ENCODE measurements at regions not wholly inside any gene's neighbourhood (a gene's known extent, or its start where the extent isn't known, plus 50 kb on each side); places are given as distances from the start of the nearest gene placed in this dataset.
"Not testable (repeated sequence)": the region's sequence is repeated elsewhere in the genome, so short reads cannot be mapped to it uniquely, and the experiment has no call there.

DNA sequence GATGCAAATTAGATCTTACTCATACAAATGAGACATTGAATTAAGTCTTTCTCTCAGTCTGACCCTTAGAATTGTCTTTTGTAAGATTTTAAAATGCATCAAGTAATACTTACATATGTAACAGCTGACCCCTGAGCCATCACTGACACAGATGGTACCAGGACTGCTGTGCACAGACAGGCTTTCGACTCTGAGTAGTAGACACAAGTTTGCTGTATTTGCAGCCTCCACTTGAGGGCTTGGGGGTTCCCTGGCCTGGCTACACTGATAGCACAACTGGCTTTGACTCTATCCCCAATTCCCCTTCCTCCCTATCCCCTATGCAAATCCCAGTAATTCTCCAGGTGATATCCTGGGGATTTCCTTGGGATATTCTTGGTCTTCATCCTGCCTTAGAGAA lies 200.7 kb downstream of the RPIA start:
- H3K9me3 Mint-ChIP-seq = no peaks in the 10 kb centered on the region
- CTCF ChIA-PET = no interaction called here
- DNase-seq = no peak
- no peak overlapping the region for H3K4me3 Mint-ChIP-seq
- H3K36me3 Mint-ChIP-seq = no peaks in the 10 kb centered on the region
- H3K27ac Mint-ChIP-seq = no peak overlapping the region
- no peaks in the 10 kb centered on the region for H3K4me1 Mint-ChIP-seq
- peaks cover 4% of the 10 kb centered on the region for H3K27me3 Mint-ChIP-seq

DNA sequence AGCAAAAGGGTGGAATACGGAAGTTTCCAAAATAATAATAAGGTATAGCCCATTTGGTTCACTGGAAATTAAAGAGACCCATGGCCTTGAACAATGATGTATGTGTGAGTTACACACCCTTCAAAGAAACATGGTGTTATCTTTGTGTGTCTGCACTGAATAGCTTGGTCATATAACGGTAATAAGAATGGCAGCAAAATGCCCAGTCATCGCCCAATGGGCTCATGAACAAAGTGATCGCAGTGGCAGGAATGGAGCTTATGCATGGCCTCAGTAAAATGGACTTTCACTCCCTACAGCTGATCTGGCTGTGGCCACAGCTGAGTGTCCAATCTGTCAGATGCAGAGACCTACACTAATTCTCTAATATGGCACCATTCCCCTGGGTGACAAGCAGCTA lies 201.3 kb downstream of the RPIA start:
- Mint-ChIP-seq H3K4me1 (no peaks in the 10 kb centered on the region), H3K4me3 (no peak overlapping the region), H3K27ac (no peak overlapping the region), H3K36me3 (no peaks in the 10 kb centered on the region), H3K27me3 (peaks cover 6% of the 10 kb centered on the region), H3K9me3 (no peaks in the 10 kb centered on the region)
- no peak for DNase-seq
- CTCF ChIA-PET = interaction anchor here (0.9 to 1.7 kb wide), 2 partner anchors 11 to 13 kb away, joined by 3 to 16 read pairs; no protein-coding TSS in a partner anchor

DNA sequence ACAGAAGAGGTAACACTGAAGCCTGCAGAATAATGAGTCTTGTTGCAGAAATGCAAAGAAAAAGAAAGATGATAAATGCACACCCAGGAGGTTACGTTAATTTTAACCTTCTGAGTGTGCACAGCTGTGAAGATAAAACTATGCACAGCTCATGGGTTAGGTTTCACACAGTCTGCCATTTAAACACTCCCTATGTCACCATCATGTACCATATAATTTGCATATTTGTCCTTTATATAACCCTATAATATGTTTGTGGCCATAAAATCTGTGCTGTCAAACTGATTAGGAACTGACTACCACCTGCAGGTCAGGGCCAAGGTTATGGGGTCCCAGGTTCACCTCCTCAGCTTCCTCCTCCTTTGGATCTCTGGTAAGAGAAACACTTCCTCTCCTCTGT lies 205.5 kb downstream of the RPIA start:
- DNase-seq = no peak
- Mint-ChIP-seq H3K9me3 (no peaks in the 10 kb centered on the region), H3K36me3 (no peaks in the 10 kb centered on the region), H3K27ac (no peak overlapping the region), H3K27me3 (peaks cover 8% of the 10 kb centered on the region), H3K4me1 (no peaks in the 10 kb centered on the region), H3K4me3 (no peak overlapping the region)
- CTCF ChIA-PET = interaction anchor here (2.6 kb wide), 1 partner anchor 17 kb away, joined by 9 read pairs; no protein-coding TSS in a partner anchor

DNA sequence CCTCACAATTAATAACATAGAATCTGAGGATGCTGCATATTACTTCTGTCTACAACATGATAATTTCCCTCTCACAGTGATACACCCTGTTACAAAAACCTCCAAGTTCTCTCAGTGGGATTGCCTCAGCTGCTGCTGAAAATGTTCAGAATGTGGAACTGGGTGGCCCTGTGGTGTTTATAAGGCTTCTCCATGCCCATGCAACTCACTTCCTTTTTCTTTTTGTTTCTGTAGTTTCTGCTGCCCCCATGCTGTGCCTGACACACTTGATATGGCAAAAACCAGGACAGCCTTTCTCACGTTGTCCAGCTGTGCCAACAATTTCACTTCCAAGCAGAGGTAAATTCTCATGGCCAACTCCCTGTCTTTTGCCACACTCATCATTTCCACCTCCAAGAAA lies 206.2 kb downstream of the RPIA start:
- no peaks in the 10 kb centered on the region for H3K9me3 Mint-ChIP-seq
- H3K36me3 Mint-ChIP-seq = no peaks in the 10 kb centered on the region
- CTCF ChIA-PET = no interaction called here
- no peak for DNase-seq
- no peak overlapping the region for H3K4me3 Mint-ChIP-seq
- peaks cover 8% of the 10 kb centered on the region for H3K27me3 Mint-ChIP-seq
- no peaks in the 10 kb centered on the region for H3K4me1 Mint-ChIP-seq
- H3K27ac Mint-ChIP-seq = no peak overlapping the region

DNA sequence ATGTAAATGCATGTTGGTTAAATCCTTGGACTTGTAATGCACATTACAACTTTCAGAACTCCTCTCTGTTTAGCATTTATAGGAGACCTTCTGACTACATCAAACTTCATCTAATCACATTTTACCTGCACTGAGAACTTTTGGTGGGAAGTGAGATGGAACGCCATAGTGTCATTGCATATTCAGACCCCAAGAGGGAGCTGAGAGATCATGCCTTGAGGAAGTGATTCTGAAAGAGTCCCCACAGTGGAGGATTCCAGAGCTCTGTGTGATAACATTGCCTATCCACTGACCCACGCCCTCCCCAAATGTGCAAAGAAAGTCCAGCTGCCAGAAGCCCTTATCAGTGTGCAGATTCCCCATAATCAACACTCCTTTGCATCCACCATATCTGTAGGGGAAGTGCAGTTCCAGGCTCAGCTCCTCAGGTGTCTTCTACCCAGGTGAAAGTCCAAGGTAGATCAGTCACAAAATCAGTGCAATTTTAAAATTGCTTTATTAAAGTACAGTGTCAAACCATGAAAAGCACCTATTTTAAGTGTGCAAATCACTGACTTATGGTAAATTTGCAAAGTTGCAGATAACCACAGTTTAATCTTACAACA lies 212.4 kb downstream of the RPIA start:
- CTCF ChIA-PET = interaction anchor here (0.8 to 1.4 kb wide), 7 partner anchors 8 to 163 kb away, joined by 3 to 5 read pairs (median 3); no protein-coding TSS in a partner anchor
- H3K27ac Mint-ChIP-seq = no peak overlapping the region
- H3K27me3 Mint-ChIP-seq = peaks cover 5% of the 10 kb centered on the region
- no peak overlapping the region for H3K4me3 Mint-ChIP-seq
- DNase-seq = peak; percentile 27
- H3K36me3 Mint-ChIP-seq = no peaks in the 10 kb centered on the region
- H3K4me1 Mint-ChIP-seq = no peaks in the 10 kb centered on the region
- H3K9me3 Mint-ChIP-seq = no peaks in the 10 kb centered on the region

DNA sequence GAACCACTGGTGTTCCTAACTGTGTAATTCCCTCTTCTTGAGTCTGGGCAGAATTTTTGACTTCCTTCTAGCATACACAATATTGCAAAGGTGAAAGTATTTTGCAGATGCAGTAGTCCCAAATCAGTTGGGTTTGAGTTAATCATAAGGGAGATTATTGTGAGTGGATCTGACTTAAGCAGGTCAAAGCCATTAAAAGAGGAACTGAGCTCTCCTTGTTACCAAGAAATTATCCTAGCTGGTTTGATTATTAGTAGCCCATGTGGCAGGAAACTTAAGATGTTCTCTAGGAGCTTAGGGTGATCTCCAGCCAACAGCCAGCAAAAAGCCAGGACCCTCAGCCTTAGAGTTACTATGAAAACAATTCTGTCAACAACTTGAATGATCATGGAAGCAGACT lies 221.8 kb downstream of the RPIA start:
- no peaks in the 10 kb centered on the region for H3K9me3 Mint-ChIP-seq
- no peaks in the 10 kb centered on the region for H3K36me3 Mint-ChIP-seq
- no peak for DNase-seq
- H3K4me1 Mint-ChIP-seq = no peaks in the 10 kb centered on the region
- H3K27me3 Mint-ChIP-seq = peaks cover 9% of the 10 kb centered on the region
- CTCF ChIA-PET = interaction anchor here (1.3 kb wide), 1 partner anchor 39 kb away, joined by 4 read pairs; no protein-coding TSS in a partner anchor
- H3K27ac Mint-ChIP-seq = no peak overlapping the region
- no peak overlapping the region for H3K4me3 Mint-ChIP-seq

DNA sequence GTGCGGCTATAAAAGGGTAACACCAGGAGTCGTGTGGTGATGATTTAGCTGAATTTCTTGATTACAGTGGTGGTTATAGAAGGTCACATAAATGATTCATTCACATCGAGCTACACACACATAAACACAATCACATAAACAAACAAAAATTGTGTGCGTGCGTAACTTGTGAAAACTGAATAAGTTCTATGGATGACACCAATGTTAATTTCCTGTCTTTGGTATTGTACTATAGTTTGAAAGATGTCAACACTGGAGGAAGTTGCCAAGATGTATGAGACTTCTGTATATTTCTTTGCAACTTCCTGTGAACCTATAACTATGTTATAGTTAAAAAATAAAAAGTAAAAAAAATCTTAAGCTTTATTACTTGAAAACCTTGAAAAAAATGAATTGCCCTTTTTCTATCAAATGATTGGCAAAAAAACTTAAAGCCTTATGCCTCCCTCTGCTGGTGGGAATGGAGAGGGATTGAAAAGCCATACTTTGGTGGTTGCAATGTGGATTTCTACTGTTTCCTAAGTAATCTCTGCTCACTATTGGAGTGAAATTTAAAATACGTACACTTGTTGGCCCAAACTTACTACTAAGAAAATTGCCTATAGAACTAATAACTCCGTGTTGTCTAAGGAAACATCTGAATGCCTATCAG lies 227.7 kb downstream of the RPIA start:
- H3K27ac Mint-ChIP-seq = no peak overlapping the region
- peaks cover 14% of the 10 kb centered on the region for H3K27me3 Mint-ChIP-seq
- CTCF ChIA-PET = interaction anchor here (0.6 to 1.8 kb wide), 7 partner anchors 9 to 180 kb away, joined by 3 to 6 read pairs (median 4); no protein-coding TSS in a partner anchor
- H3K36me3 Mint-ChIP-seq = no peaks in the 10 kb centered on the region
- DNase-seq = no peak
- H3K9me3 Mint-ChIP-seq = no peaks in the 10 kb centered on the region
- H3K4me1 Mint-ChIP-seq = no peaks in the 10 kb centered on the region
- H3K4me3 Mint-ChIP-seq = no peak overlapping the region

DNA sequence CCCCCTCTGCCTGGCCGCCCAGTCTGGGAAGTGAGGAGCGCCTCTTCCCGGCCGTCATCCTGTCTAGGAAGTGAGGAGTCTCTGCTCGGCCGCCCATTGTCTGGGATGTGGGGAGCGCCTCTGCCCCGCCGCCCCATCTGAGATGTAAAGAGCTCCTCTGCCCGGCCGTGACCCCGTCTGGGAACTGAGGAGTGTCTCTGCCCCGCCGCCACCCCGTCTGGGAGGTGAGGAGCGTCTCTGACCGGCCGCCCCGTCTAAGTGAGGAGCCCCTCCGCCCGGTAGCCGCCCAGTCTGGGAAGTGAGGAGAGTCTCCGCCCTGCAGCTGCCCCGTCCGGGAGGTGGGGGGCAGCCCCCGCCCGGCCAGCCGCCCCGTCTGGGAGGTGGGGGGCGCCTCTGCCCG lies 228.9 kb downstream of the RPIA start:
- DNase-seq, H3K36me3 Mint-ChIP-seq, H3K27ac Mint-ChIP-seq, H3K27me3 Mint-ChIP-seq, H3K9me3 Mint-ChIP-seq, H3K4me3 Mint-ChIP-seq, H3K4me1 Mint-ChIP-seq: not testable (repeated sequence)
- CTCF ChIA-PET = interaction anchor here (1.3 kb wide), 1 partner anchor 210 kb away, joined by 3 read pairs; no protein-coding TSS in a partner anchor

DNA sequence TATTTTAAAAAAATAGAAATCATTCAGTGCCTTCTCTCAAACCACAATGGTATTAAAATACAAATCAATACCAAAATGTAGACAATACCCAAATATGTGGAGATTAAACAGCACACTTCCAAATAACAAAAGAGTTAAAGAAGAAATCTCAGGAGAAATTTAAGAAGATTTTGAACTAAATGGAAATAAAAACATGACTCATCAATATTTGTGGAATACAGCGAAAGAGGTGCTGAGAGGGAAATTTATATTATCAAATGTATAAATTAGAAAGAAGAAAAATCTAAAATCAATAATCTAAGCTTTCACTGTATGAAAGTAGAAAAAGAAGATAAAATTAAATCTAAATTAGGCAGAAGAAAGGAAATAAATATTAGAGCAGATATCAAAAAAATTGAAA lies 233.1 kb downstream of the RPIA start:
- peaks cover 9% of the 10 kb centered on the region for H3K27me3 Mint-ChIP-seq
- H3K9me3 Mint-ChIP-seq = no peaks in the 10 kb centered on the region
- H3K4me3 Mint-ChIP-seq = no peak overlapping the region
- no peak for DNase-seq
- no peaks in the 10 kb centered on the region for H3K4me1 Mint-ChIP-seq
- H3K27ac Mint-ChIP-seq = no peak overlapping the region
- CTCF ChIA-PET = no interaction called here
- no peaks in the 10 kb centered on the region for H3K36me3 Mint-ChIP-seq

DNA sequence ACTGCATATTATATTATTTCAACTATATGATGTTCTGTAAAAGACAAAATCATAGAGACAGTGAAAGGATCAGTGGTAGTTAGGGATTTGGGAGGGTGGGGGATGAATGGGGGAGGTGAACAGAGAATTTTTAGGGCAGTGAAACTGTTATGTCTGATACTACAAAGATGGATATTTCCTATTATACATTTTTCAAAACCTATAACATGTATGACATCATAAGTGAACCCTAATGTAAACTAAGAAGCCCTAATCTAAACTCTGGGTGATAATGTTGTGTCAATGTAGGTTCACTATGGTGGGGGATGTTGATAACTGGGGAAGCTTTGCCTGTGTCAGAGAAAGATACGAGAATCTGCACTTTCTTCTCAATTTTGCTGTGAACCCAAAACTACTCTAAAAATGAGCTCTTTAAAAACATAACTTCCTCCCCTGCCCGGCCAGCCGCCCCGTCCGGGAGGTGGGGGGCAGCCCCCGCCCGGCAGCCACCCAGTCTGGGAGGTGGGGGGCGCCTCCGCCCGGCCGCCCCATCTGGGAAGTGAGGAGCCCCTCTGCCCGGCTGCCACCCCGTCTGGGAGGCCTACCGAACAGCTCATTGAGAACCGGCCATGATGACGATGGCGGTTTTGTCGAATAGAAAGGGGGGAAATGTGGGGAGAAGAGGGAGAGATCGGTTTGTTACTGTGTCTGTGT lies 234.4 kb downstream of the RPIA start:
- H3K4me1 Mint-ChIP-seq = no peaks in the 10 kb centered on the region

DNA sequence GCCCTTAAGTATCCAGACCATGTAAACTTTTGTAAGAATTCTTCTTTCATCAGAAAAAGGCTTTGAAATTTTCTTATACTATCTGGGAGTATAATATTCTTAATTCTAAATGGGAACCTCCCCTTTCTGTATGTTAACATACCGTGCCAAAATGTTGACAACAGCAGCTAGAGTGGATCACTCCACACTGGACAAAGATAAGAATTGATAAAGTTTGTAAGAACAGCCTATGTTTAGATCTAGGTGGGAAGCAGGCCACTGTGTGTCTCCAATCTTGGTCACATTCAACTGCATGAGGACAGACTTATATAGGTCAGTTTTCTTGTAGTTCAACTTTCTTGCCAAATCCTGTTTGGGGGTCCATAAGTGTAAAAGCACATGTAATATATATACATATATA lies 235.7 kb downstream of the RPIA start:
- Mint-ChIP-seq H3K4me1 (no peaks in the 10 kb centered on the region), H3K27me3 (peaks cover 4% of the 10 kb centered on the region), H3K36me3 (no peaks in the 10 kb centered on the region), H3K27ac (no peak overlapping the region), H3K4me3 (no peak overlapping the region), H3K9me3 (no peaks in the 10 kb centered on the region)
- CTCF ChIA-PET = no interaction called here
- DNase-seq = no peak

More for the DNA sequence above, 234.4 kb downstream of the RPIA start:
- H3K4me3 Mint-ChIP-seq = no peak overlapping the region
- no peak for DNase-seq
- no peaks in the 10 kb centered on the region for H3K9me3 Mint-ChIP-seq
- CTCF ChIA-PET = no interaction called here
- no peak overlapping the region for H3K27ac Mint-ChIP-seq
- no peaks in the 10 kb centered on the region for H3K36me3 Mint-ChIP-seq
- H3K27me3 Mint-ChIP-seq = peaks cover 4% of the 10 kb centered on the region

DNA sequence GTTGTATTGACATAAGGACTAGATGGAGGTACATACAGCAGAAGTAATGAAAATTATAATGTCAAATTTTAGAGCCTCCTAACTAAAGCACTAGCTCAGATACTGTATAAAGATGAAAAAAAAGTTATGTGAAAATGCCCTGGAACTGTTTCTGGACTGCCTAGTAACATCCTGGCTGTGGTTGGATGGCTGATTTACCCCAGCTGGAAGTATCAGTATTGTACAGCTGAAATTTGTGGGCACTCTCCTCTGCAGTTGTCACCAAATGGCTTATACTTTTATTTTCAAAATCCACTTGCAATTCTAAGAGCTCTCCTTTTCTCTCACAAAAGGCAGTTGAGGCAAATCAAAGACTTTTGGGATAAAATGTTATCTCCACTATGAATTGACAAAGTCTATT lies 239.2 kb downstream of the RPIA start:
- Mint-ChIP-seq H3K4me3 (no peak overlapping the region), H3K36me3 (no peaks in the 10 kb centered on the region), H3K27me3 (peaks cover 4% of the 10 kb centered on the region), H3K4me1 (no peaks in the 10 kb centered on the region), H3K27ac (no peak overlapping the region), H3K9me3 (no peaks in the 10 kb centered on the region)
- DNase-seq = no peak
- CTCF ChIA-PET = interaction anchor here (1.3 to 1.5 kb wide), 3 partner anchors 10 to 50 kb away, joined by 3 to 5 read pairs (median 3); no protein-coding TSS in a partner anchor

DNA sequence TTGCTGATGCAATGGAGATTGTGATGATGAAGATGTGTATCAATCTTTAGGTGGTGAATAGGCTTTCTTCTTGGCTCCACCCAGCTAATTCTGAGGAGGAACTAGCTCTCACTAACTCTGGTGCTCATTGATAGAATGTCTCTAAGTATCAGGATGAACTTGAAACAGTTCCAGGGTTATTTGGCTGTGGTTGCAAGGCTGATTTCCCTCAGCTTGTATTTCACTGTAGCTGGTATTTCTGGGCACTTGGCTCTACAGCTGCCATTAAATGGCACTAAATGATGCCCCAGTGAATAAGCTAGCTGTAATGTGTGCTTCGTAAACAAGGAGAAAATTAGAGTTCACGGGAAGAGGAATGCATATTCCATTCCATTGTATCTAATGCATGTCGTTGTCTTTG lies 241.2 kb downstream of the RPIA start:
- no peak overlapping the region for H3K4me3 Mint-ChIP-seq
- no peaks in the 10 kb centered on the region for H3K36me3 Mint-ChIP-seq
- H3K27me3 Mint-ChIP-seq = peaks cover 2% of the 10 kb centered on the region
- no peak overlapping the region for H3K27ac Mint-ChIP-seq
- CTCF ChIA-PET = interaction anchor here (1.2 kb wide), 1 partner anchor 52 kb away, joined by 4 read pairs; no protein-coding TSS in a partner anchor
- H3K4me1 Mint-ChIP-seq = no peaks in the 10 kb centered on the region
- no peak for DNase-seq
- H3K9me3 Mint-ChIP-seq = no peaks in the 10 kb centered on the region

DNA sequence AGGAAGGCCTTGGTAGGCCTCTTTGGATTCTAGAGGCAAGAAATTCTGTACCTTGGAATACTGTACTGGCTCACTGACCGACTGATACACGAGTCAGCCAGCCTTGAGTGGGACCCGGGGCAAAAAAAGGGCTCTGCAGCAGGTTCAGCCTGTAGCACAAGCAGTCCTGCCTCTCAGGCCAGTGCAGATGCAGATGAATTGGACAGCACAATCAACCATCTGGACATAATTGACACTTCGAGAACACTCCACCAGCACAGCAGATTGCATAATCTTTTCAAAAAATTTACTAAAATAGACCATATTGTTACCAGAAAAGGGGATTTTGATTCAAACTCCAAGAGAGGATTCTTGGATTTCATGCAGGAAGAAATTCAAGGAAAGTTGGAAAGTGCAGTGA lies 241.6 kb downstream of the RPIA start:
- Mint-ChIP-seq H3K36me3 (no peaks in the 10 kb centered on the region), H3K4me3 (no peak overlapping the region), H3K9me3 (no peaks in the 10 kb centered on the region), H3K4me1 (no peaks in the 10 kb centered on the region), H3K27ac (no peak overlapping the region), H3K27me3 (no peaks in the 10 kb centered on the region)
- DNase-seq = no peak
- CTCF ChIA-PET = interaction anchor here (1.1 kb wide), 1 partner anchor 9 kb away, joined by 4 read pairs; no protein-coding TSS in a partner anchor
